ENCODE measurements at regions not wholly inside any gene's neighbourhood (a gene's known extent, or its start where the extent isn't known, plus 50 kb on each side); places are given as distances from the start of the nearest gene placed in this dataset.

GRCh38 chr11:109552376-109552775, 130.4 kb downstream of the C11orf87 start:
- intact Hi-C loops (cut with DNase I): no loop called here
- H3K4me3 ChIP-seq: no peak overlapping the region
- H3K9me3 ChIP-seq: no peaks in the 10 kb centered on the region
- no peaks in the 10 kb centered on the region for H3K27me3 ChIP-seq (replicated peaks; ENCODE audit: insufficient read depth)
- no peaks in the 10 kb centered on the region for H3K4me1 ChIP-seq (replicated peaks)
- H3K36me3 ChIP-seq: no peaks in the 10 kb centered on the region
- DNase-seq (ENCODE audit: low spot score): no peak
- no peak overlapping the region for H3K27ac ChIP-seq
- TF ChIP-seq CTCF (IDR thresholded peaks at IDR 0.05): no peak
- no peak for TF ChIP-seq POLR2A (IDR thresholded peaks at IDR 0.05)
- no peak for TF ChIP-seq POLR2AphosphoS5 (IDR thresholded peaks at IDR 0.05)
- WGBS: 92% methylated on average over 3 of the region's 3 CpGs

GRCh38 chr11:109553284-109553683, 131.3 kb downstream of the C11orf87 start:
- no peaks in the 10 kb centered on the region for H3K9me3 ChIP-seq

GRCh38 chr11:109554951-109555350, 133.0 kb downstream of the C11orf87 start:
- TF ChIP-seq CTCF (IDR thresholded peaks at IDR 0.05) (no peak), POLR2A (IDR thresholded peaks at IDR 0.05) (no peak), POLR2AphosphoS5 (IDR thresholded peaks at IDR 0.05) (no peak)
- Histone ChIP-seq H3K36me3 (no peaks in the 10 kb centered on the region), H3K4me1 (replicated peaks) (no peaks in the 10 kb centered on the region), H3K27me3 (replicated peaks; ENCODE audit: insufficient read depth) (no peaks in the 10 kb centered on the region), H3K4me3 (no peak overlapping the region), H3K9me3 (no peaks in the 10 kb centered on the region), H3K27ac (no peak overlapping the region)
- no peak for DNase-seq (ENCODE audit: low spot score)
- intact Hi-C loops (cut with DNase I): no loop called here

More at GRCh38 chr11:109553284-109553683, 131.3 kb downstream of the C11orf87 start:
- H3K27ac ChIP-seq: no peak overlapping the region
- DNase-seq (ENCODE audit: low spot score): no peak
- H3K27me3 ChIP-seq (replicated peaks; ENCODE audit: insufficient read depth): no peaks in the 10 kb centered on the region
- WGBS: 89% methylated on average over 1 of the region's 1 CpG
- H3K4me3 ChIP-seq: no peak overlapping the region
- intact Hi-C loops (cut with DNase I): no loop called here
- TF ChIP-seq CTCF (IDR thresholded peaks at IDR 0.05) (no peak), POLR2AphosphoS5 (IDR thresholded peaks at IDR 0.05) (no peak), POLR2A (IDR thresholded peaks at IDR 0.05) (no peak)
- no peaks in the 10 kb centered on the region for H3K4me1 ChIP-seq (replicated peaks)
- H3K36me3 ChIP-seq: no peaks in the 10 kb centered on the region

GRCh38 chr11:109564241-109564640, 142.3 kb downstream of the C11orf87 start:
- 78% methylated on average over 1 of the region's 1 CpG for WGBS

More at GRCh38 chr11:109564241-109564640, 142.3 kb downstream of the C11orf87 start:
- H3K9me3 ChIP-seq: no peaks in the 10 kb centered on the region
- no peak overlapping the region for H3K27ac ChIP-seq
- DNase-seq (ENCODE audit: low spot score): no peak
- intact Hi-C loops (cut with DNase I): no loop called here
- H3K4me1 ChIP-seq (replicated peaks): no peaks in the 10 kb centered on the region
- TF ChIP-seq POLR2A (IDR thresholded peaks at IDR 0.05): no peak
- TF ChIP-seq CTCF (IDR thresholded peaks at IDR 0.05): no peak
- no peak for TF ChIP-seq POLR2AphosphoS5 (IDR thresholded peaks at IDR 0.05)
- H3K36me3 ChIP-seq: no peaks in the 10 kb centered on the region
- no peak overlapping the region for H3K4me3 ChIP-seq
- no peaks in the 10 kb centered on the region for H3K27me3 ChIP-seq (replicated peaks; ENCODE audit: insufficient read depth)

Measured in prostate gland (tissue), 2 donors.